Psoas muscle (tissue), 7 donors: ENCODE measurements at regions not wholly inside any gene's neighbourhood (a gene's known extent, or its start where the extent isn't known, plus 50 kb on each side); places are given as distances from the start of the nearest gene placed in this dataset.
A peak's percentile ranks its signal among the peaks of the same experiment; 100 is the strongest.

Source experiments
- ATAC-seq, 4 donors: fragments of 200-7000 bp; cut with Tn5 transposase; one replicate each; pipeline ENCODE4 v1.9.1; 2020; ENCODE audit warnings: moderate library complexity in 3 of 4, mild to moderate bottlenecking in 2 of 4
- DNase-seq, 2 donors: peaks; one replicate each; pipeline ENCODE4 v3.0.0-alpha.2; 2020
- H3K27ac ChIP-seq: fragments of 200-600 bp; one replicate; pipeline ENCODE4 v1.8.0; 2022
- H3K27me3 ChIP-seq, 3 donors: fragments of 200-600 bp in 1 of 3; one replicate each; pipeline versions ENCODE4 v1.6.1 to v1.8.0; 2013 to 2022; ENCODE audit warnings: low read length in 2 of 3, mild to moderate bottlenecking in 2 of 3, moderate library complexity in 1 of 3; ENCODE audit not compliant: insufficient read depth in 3 of 3
- H3K36me3 ChIP-seq, 2 donors: fragments of 200-600 bp in 1 of 2; one replicate each; pipeline versions ENCODE4 v1.6.1 to v1.8.0; 2013 to 2022; ENCODE audit warnings: low read depth in 1 of 2, mild to moderate bottlenecking in 1 of 2, moderate library complexity in 1 of 2; ENCODE audit not compliant: insufficient read depth in 1 of 2
- H3K4me1 ChIP-seq: fragments of 200-600 bp; one replicate; pipeline ENCODE4 v1.8.0; 2022
- H3K4me3 ChIP-seq: fragments of 200-600 bp; one replicate; pipeline ENCODE4 v1.8.0; 2022; ENCODE audit warnings: mild to moderate bottlenecking
- H3K9me3 ChIP-seq: fragments of 200-600 bp; one replicate; pipeline ENCODE4 v1.8.0; 2022
- WGBS, 3 donors: extraction: QIAGEN DNeasy Blood & Tissue Kit; methylation state at CpG; one replicate each; pipeline versions ENCODE4 v1.1.6 to v1.1.7; 2013; 5-methylcytosine and 5-hydroxymethylcytosine counted together
- intact Hi-C, 2 donors: fragments of 100-400 bp; cut with DNase I; formaldehyde crosslinking; loops; one replicate each; pipeline versions ENCODE4 v1.11.0 to v1.14.2; 2022
- TF ChIP-seq, protein P1 (sequence below): fragments of 200-600 bp; IDR thresholded peaks from one replicate; pipeline ENCODE4 v1.8.0; 2022; ENCODE audit warnings: antibody characterized with exemption
- donor health status: healthy with polysubstance abuse.
- donor health status: DM: no; HTN: no; CAD: no; lungs with moderate emphysema.
- donor health status: Bipolar disorder and iron deficiency.
- donor health status: healthy.
- donor health status: DM: yes; HTN: yes; CAD: no.
- donor health status: DM: no; HTN: no; CAD: no.
- donor health status: DM: yes; HTN: yes; CAD: no.

DNA sequence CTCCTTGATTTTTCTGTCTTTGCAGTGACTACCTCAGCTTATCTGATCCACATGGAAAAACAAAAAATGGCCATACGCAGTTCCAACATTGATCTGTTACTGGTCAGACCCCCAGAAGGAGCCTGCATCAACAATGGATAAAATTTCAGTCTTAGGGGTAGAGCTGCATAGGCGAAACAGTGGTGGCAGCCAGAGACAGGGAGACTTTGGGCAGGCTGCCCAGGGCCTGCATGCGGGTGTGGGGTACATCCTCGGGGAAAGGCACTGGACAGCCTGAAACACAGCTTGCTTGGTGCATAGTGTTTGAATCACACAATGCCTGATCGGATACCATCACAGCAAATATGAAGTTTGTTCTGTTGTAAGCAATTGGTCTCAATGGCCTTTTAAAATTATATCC lies 847.8 kb downstream of the QKI start:
- TF ChIP-seq, protein P1, sequence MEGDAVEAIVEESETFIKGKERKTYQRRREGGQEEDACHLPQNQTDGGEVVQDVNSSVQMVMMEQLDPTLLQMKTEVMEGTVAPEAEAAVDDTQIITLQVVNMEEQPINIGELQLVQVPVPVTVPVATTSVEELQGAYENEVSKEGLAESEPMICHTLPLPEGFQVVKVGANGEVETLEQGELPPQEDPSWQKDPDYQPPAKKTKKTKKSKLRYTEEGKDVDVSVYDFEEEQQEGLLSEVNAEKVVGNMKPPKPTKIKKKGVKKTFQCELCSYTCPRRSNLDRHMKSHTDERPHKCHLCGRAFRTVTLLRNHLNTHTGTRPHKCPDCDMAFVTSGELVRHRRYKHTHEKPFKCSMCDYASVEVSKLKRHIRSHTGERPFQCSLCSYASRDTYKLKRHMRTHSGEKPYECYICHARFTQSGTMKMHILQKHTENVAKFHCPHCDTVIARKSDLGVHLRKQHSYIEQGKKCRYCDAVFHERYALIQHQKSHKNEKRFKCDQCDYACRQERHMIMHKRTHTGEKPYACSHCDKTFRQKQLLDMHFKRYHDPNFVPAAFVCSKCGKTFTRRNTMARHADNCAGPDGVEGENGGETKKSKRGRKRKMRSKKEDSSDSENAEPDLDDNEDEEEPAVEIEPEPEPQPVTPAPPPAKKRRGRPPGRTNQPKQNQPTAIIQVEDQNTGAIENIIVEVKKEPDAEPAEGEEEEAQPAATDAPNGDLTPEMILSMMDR, result no peak
- no peaks in the 10 kb centered on the region for H3K27me3 ChIP-seq
- WGBS, 3 donors, result 68 to 76% (median 72%) methylated on average over 5 of the region's 5 CpGs
- no peaks in the 10 kb centered on the region for H3K4me1 ChIP-seq
- H3K9me3 ChIP-seq, result no peaks in the 10 kb centered on the region
- no peak overlapping the region for H3K27ac ChIP-seq
- intact Hi-C loops, result no loop called here
- no peak overlapping the region for H3K4me3 ChIP-seq
- no peak for DNase-seq
- ATAC-seq, result no peak
- H3K36me3 ChIP-seq, result no peaks in the 10 kb centered on the region

DNA sequence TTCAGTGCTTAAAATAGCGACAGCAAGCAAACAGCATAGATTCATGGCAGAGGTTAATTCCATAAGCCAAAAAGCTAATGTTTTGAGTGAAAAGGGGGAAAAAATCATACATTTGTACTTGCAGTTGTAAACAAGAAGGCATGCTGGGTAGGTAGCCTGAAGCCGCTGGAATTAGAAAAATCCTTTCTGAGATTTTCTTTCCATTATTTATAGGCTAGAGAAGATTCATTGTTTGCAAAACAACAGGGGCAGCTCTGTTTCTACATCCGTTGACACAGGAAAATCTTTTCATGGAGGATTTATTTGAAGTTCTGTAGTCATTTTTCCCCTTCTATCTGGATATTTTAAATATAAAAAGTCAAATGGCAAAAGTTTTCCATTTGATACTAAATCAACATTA lies 843.9 kb downstream of the QKI start:
- ATAC-seq, result no peak
- Histone ChIP-seq H3K9me3 (no peaks in the 10 kb centered on the region), H3K4me1 (no peaks in the 10 kb centered on the region), H3K27me3 (no peaks in the 10 kb centered on the region), H3K36me3 (no peaks in the 10 kb centered on the region), H3K4me3 (no peak overlapping the region), H3K27ac (no peak overlapping the region)
- no peak for DNase-seq
- 64 to 67% (median 66%) methylated on average over 3 of the region's 3 CpGs for WGBS, 3 donors
- intact Hi-C loops, result no loop called here
- TF ChIP-seq, protein P1, result no peak

DNA sequence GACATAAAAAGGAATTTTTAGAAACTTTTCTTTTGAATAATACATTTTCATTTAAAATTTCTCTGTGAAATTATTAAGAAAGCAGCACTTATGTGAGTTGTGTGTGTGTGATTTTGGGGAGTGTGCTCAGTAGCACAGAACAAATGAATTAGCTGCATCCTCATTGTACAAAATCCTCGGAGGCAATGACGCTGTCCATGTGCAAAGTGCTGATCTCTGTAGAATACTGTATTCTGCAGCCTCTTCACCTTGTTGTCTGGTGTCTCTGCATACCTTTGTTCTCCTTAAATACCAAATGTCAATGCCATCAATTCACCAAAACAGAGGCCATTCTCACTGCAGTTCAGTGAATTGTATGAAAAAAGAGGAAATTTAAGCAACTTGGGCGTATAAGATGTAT lies 838.4 kb downstream of the QKI start:
- no peak overlapping the region for H3K4me3 ChIP-seq
- WGBS, 3 donors, result 39 to 45% (median 41%) methylated on average over 3 of the region's 3 CpGs
- no peaks in the 10 kb centered on the region for H3K4me1 ChIP-seq
- ATAC-seq, result no peak
- H3K9me3 ChIP-seq, result no peaks in the 10 kb centered on the region
- no peaks in the 10 kb centered on the region for H3K36me3 ChIP-seq
- no peaks in the 10 kb centered on the region for H3K27me3 ChIP-seq
- intact Hi-C loops, result no loop called here
- TF ChIP-seq, protein P1, result no peak
- no peak for DNase-seq
- no peak overlapping the region for H3K27ac ChIP-seq

DNA sequence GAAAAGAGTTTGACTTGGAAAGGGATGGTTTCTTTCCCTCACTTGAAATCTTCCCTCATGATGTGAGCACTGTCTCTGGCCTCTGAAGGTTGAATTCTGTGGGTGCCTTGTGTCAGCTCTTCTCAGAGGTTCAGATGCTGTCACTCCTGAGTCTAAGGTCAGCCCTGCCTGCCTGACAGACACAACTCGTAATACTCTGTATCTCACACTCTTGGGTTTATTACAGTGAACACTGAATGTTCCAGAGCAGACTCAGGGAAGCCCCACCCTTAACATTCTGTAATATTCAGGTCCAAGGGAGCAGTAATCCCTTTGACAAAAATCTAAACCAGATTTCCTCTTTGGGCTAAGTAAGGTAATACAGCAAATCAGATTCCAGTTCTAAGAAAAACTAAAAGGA lies 837.8 kb downstream of the QKI start:
- 45 to 61% (median 60%) methylated on average over 1 of the region's 1 CpG for WGBS, 3 donors
- Histone ChIP-seq H3K27me3 (no peaks in the 10 kb centered on the region), H3K4me1 (no peaks in the 10 kb centered on the region), H3K4me3 (no peak overlapping the region), H3K27ac (no peak overlapping the region), H3K9me3 (no peaks in the 10 kb centered on the region), H3K36me3 (no peaks in the 10 kb centered on the region)
- TF ChIP-seq, protein P1, result no peak
- ATAC-seq (no peak), DNase-seq (no peak)
- intact Hi-C loops, result no loop called here

DNA sequence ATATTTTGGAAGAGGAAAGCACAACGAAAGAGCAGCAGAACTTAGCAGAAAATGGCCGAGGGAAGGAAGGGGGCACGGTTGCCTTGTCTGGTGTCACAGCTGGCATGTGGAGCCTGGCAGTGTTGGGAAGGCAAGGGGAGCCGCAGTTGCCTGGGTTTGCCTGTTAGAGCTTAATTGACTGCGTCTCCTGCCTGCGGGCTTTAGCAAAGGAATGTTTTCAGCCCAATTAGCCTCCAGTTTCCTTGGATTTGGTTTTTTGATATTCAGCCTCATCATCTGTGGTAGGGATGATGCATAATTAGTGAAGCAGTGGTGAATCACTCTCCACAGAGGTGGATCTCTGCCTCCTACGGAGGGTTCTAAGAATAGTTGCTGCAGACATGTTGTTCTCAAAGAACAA lies 832.6 kb downstream of the QKI start:
- WGBS, 3 donors, result 32 to 75% (median 47%) methylated on average over 7 of the region's 7 CpGs
- intact Hi-C loops, result no loop called here

More for the DNA sequence above, 832.6 kb downstream of the QKI start:
- no peak overlapping the region for H3K27ac ChIP-seq
- H3K27me3 ChIP-seq, result no peaks in the 10 kb centered on the region
- TF ChIP-seq, protein P1, result no peak
- H3K9me3 ChIP-seq, result no peaks in the 10 kb centered on the region
- no peak overlapping the region for H3K4me3 ChIP-seq
- ATAC-seq (peak in 1 of 4 donors; percentile 40), DNase-seq (no peak)
- H3K36me3 ChIP-seq, result no peaks in the 10 kb centered on the region
- H3K4me1 ChIP-seq, result no peaks in the 10 kb centered on the region
